AG20443 (cell line): ENCODE measurements at regions not wholly inside any gene's neighbourhood (a gene's known extent, or its start where the extent isn't known, plus 50 kb on each side); places are given as distances from the start of the nearest gene placed in this dataset.
"Not testable (repeated sequence)": the region's sequence is repeated elsewhere in the genome, so short reads cannot be mapped to it uniquely, and the experiment has no call there.

Experiments
- DNase-seq: peaks from one replicate; pipeline ENCODE4 v3.0.0; 2012; ENCODE audit warnings: low spot score, mixed read lengths

- DNase-seq, result no peak
These were observed 77.9 kb upstream of the FBXL17 start for GRCh38 chr5:108459769-108460168.

DNA sequence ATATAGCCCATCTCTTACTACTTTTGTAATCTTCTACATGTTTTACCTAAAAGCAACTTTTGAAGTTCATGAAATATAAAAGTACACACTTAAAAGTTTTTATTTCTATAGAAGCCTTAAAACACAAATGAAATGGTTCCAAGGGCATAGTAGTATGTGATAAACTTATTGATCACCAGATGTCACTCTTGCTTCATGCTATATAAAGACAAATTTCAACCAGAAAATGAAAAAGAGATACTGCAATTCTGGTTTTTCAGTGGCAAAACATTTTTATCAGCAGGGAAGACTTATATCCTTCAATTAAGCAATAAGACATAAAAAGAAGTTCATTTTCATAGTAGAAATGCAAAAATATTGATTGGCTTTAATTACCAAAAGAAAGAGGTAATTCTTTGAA lies 69.4 kb upstream of the FBXL17 start:
- DNase-seq, result no peak

- not testable (repeated sequence) for DNase-seq
These were observed 62.2 kb upstream of the FBXL17 start for GRCh38 chr5:108444130-108444529.

DNA sequence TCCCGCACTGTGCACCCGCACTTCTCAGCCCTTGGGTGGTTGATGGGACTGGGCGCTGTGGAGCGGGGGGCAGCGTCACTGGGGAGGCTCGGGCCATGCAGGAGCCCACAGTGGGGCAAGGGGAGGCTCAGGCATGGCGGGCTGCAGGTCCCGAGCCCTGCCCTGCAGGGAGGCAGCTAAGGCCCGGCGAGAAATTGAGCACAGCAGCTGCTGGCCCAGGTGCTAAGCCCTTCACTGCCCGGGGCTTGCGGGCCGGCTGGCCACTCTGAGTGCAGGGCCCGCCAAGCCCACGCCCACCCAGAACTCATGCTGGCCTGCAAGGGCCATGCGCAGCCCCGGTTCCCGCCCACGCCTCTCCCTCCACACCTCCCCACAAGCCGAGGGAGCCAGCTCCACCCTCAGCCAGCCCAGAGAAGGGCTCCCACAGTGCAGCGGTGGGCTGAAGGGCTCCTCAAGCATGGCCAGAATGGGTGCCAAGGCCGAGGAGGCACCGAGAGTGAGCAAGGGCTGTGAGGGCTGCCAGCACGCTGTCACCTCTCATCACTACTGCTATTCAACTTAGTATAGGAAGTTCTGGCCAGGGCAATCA lies 60.3 kb upstream of the FBXL17 start:
- not testable (repeated sequence) for DNase-seq

- DNase-seq, result no peak
These were observed 55.5 kb upstream of the FBXL17 start for GRCh38 chr5:108437425-108437824.

- no peak for DNase-seq
These were observed 54.8 kb upstream of the FBXL17 start for GRCh38 chr5:108436696-108437095.

GRCh38 chr5:108433600-108433999 lies 51.7 kb upstream of the FBXL17 start:
- no peak for DNase-seq

GRCh38 chr5:108432024-108432423 lies 50.1 kb upstream of the FBXL17 start:
- peak; percentile 34 for DNase-seq
